Fibroblast of the conjunctiva (primary cell): ENCODE measurements at regions not wholly inside any gene's neighbourhood (a gene's known extent, or its start where the extent isn't known, plus 50 kb on each side); places are given as distances from the start of the nearest gene placed in this dataset.
"Not testable (repeated sequence)": the region's sequence is repeated elsewhere in the genome, so short reads cannot be mapped to it uniquely, and the experiment has no call there.

Experiments
- DNase-seq: peaks from one replicate; pipeline ENCODE4 v3.0.0-alpha.2; 2010; ENCODE audit warnings: low read depth

- DNase-seq, result no peak
Measured at GRCh38 chr6:90917376-90917775, 330.5 kb upstream of the MAP3K7 start.

DNA sequence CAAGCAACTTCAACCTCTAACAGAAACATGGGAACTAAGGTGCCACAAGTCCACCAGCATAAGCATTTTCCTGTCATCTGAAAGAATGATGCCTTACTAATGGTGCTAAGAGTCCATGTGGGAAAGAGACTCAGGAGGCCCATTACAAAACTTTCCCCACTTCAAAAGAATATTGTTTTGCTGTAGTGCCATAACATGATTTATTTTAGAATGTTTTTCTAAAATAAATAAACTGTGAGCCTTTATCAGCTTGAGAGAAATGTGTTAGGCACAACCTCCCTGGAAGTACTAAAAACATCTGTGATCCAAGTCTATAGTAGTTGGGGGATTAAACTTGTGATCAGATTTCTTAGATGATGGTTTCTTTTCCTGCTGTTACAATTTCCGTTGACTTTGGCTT lies 330.1 kb upstream of the MAP3K7 start:
- DNase-seq, result no peak

DNA sequence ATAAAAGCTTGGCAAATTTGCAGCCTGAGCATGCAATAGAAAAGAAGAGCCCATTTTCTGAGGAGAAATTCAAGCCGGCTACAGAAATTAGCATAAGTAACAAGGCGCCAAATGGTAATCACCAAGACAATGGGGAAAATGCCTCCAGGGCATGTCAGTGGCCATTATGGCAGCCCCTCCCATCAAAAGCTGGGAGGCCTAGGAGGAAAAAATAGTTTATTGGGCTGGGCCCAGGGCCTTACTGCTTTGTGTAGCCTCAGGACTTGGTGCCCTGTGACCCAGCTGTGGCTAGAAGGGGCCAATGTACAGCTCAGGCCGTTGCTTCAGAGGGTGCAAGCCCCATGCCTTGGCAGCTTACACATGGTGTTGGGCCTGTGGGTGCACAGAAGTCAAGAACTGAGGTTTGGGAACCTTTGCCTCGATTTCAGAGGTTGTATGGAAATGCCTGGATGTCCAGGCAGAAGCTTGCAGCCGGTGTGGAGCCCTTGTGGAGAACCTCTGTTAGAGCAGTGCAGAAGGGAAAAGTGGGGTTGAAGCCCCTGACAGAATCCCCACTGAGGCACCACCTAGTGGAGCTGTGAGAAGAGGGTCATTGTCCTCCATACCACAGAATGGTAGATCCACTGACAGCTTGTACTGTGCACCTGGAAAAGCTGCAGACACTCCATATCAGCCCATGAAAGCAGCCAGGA lies 328.5 kb upstream of the MAP3K7 start:
- no peak for DNase-seq

GRCh38 chr6:90914312-90914711 lies 327.4 kb upstream of the MAP3K7 start:
- DNase-seq, result no peak

- no peak for DNase-seq
Measured at GRCh38 chr6:90913266-90913960, 326.5 kb upstream of the MAP3K7 start.

GRCh38 chr6:90911642-90912041 lies 324.8 kb upstream of the MAP3K7 start:
- DNase-seq, result no peak

GRCh38 chr6:90910893-90911292 lies 324.0 kb upstream of the MAP3K7 start:
- no peak for DNase-seq

DNA sequence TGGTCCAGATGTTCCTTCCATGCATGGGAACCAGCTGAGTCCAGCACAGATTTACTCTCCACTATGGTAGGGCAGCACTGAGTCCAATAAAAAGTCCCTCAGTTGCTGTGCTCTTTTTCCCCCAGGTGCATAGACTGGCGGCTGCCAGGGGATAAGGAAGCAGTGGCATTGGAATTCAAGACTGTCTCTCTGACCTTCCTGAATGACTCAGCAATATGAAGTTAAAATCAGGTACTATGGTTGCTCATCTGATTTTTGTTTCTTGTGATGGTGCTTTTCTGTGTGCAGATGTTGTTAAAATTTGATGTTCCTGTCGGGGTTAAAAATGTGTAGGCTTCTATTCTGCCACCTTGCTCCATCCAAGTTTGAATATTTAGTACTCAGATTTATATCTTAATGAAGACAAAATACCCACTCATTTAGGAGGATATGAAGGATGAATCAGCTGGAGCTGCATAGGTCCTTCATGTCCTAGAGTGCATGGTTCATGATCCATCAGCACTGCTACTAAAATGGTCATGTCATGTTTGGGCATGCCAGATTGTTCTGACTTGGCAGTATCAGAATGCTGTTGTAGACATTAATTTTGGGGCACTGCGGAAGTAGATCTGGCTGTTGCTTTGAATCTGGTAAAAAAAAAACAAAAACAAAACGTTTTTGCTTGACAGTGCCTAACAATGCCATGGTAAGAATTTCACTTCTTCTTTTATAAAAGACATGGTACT lies 321.2 kb upstream of the MAP3K7 start:
- DNase-seq, result no peak

GRCh38 chr6:90905351-90905750 lies 318.5 kb upstream of the MAP3K7 start:
- no peak for DNase-seq

DNA sequence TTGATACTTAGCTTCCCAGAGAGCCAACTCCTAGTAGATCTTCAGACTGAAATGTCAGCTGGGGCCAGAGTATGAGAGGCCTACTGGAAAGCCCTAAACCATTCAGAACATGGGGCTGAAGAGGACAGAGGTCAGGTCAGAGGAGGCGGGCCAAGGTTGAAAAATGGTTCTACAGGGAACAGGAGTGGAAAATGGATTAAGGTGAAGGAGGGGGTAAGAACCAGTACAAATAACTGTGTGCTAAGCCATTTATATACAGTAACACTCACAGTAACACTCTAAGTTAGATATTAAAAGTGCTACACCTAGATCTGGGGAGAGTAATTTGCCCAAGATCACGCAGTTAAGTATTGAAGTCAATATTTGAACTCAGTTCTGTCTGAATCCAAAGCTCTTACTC lies 313.2 kb upstream of the MAP3K7 start:
- DNase-seq, result no peak

GRCh38 chr6:90898763-90899162 lies 311.9 kb upstream of the MAP3K7 start:
- no peak for DNase-seq

DNA sequence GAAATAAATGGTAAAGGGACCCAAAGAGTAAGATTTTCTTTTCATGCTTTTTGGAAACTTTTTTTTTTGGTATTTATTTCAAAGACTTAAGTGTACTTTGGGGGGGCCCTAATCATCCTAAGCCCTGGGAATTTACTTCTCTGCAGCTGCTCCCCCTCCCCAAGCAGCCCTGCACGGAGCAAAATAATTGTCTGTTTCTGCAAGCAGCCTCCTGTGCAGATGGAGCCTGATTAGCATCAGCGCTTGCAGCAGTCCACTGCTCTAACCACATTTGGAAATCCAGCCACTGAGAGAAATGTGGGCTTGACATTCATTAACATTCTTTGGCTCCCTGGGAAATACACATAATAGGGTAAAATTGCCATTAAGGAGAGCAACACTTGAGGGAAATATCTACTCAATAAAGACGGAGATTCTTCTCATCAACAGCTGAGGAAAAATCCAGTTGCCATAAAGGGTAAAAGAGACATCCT lies 309.2 kb upstream of the MAP3K7 start:
- DNase-seq, result no peak

- DNase-seq, result no peak
Measured at GRCh38 chr6:90895299-90896074, 308.6 kb upstream of the MAP3K7 start.

DNA sequence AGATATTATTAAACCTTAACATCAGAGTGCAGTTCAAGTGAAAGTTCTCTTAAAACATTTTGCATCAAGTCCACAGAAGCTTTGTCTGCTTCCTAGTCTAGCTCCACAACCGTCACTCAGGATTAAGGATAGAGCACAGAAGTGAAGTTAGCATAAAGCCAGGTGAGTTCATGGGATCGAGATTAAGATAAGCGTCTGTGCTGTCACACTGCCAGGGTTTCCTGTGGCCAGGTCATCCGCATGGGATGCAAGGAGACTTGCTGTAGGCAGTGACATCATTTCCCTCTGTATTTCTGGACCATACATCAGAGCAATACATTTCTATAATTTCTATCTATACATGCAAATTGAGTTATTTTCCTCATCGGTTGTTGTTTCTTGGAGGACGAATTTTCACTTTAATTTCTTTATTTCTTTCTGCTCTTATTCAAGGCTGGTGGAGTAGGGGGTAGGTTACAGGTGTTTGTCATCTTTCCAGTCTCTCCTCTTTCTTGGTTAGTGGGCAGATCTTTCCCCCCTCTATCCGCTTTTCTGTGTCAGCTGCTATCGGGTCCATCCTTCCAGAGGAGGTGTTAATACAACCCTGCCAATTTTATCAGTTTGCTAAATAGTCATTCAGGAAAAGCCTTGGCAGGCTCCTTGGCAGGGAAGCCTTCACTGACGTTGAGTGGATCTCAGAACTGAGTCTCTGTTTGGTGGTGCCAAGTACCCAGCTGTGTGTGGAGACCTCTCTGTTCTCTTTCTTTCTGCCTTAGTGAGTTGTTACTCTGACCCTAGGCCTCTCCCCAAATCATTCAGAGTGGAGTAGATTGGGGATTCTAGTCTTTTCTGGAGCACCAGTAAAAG lies 307.6 kb upstream of the MAP3K7 start:
- no peak for DNase-seq

DNA sequence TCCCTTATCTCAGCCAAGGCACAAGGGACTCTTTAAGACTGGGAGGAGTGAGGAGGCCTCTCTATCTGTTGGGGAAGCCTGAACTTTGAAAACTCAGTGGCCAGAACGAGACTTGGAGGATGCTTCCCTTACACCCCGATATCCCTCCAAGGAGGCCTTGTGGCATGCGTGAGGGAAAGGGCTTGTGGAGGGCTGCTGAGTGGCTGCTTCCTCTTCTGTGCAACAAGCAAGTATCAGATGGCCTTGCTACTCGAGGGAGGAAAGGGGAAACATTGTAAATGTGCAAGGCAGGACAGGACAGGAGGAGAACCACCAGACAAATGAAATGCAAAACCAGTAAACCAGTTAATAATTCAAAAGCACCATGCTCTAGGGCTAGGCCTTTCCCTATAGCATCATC lies 306.5 kb upstream of the MAP3K7 start:
- no peak for DNase-seq

- DNase-seq, result no peak
Measured at GRCh38 chr6:90892271-90892670, 305.4 kb upstream of the MAP3K7 start.

DNA sequence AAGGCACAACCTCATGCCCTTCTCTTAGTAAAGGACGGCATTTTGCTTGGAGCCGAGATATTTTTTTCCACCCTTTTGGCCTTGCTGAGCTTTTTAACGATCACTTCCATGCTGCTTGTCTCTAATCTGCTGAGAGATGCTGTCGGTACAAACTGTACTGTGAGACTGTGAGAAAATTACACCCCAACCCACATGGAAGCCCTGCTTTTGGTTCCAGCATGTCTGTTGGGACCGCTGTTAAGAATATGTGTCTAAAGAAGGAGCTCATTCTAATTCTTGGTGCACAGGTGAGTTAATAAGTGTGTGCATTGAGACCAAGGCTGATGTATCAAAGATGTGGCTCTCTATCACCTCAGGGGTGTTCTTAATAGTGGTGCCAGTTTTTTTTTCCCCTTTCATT lies 304.5 kb upstream of the MAP3K7 start:
- DNase-seq, result no peak

DNA sequence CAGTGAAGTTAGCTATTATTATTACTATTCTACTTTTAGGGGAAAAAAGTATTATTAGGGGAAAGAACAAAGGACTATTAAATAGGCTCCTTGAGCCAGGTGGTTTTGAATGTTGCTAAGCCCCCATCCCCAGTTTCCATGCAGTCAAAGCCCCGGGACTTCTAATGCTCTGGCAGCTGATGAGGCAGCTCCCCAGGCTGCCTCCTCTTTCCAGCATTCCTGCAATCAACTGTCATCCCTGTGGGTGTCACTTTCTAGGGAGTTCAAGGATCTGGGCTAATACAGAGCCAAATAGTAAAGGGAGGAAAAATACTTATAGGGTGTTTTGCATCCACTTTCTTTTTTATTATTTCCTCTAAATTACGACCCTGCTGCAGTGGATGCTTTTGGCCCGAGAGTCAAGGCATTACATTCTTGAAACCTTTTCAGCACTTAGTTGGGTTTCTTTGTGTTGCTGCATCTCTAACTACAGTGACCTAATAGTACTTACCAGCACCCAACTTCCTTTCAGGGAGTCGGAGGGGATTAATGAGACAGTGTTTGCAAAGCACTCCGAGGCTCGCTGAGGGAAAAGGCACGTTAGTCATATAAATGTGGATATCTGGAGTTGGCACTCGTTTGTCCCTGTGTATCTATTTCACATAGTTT lies 303.9 kb upstream of the MAP3K7 start:
- DNase-seq, result no peak

DNA sequence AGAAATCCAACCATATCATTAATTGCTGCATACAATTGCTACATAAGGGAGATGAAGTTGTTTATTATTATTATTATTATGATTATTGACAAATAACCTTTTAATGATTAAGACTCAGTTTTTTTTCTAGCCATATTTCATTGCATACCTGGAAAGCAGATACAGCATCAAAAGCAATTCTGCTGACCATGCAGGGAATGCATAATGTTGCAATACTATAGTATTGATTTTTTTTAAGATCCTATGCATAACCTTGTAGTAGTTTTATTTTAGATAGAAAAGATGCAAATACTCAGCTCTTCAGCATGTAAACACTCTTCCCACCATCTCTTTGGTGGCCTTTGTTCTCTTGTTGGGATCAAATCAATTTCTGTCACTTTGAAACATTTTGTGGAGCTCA lies 300.9 kb upstream of the MAP3K7 start:
- no peak for DNase-seq

- no peak for DNase-seq
Measured at GRCh38 chr6:90885611-90886056, 298.8 kb upstream of the MAP3K7 start.

DNA sequence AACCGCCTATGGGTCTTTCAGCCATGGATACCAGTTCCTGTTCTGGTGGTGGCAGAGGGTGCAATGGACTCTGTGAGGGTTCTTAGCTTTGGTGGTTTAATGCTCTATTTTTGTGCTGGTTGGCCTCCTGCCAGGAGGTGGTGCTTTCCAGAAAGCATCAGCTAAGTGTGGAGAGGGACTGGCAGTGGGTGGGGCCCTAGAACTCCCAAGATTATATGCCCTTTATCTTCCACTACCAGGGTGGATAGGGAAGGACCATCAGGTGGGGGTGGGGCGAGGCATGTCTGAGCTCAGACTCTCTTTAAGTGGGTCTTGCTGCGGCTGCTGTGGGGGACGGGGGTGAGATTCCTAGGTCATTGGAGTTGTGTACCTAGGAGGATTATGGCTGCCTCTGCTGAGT lies 298.3 kb upstream of the MAP3K7 start:
- not testable (repeated sequence) for DNase-seq
